HepG2 (cell line): ENCODE measurements at regions not wholly inside any gene's neighbourhood (a gene's known extent, or its start where the extent isn't known, plus 50 kb on each side); places are given as distances from the start of the nearest gene placed in this dataset.

Source experiments
- ATAC-seq: fragments of 200-7000 bp; cut with Tn5 transposase; 3 replicates; pipeline ENCODE4 v1.9.1; 2020; ENCODE audit warnings: mild to moderate bottlenecking, moderate library complexity
- BruUV-seq: library from RNA; stranded (reverse); fragments of 400-500 nt; replicated peaks from 2 replicates; lab custom pipeline; 2021; lab: Mats Ljungman, UMichigan
- CTCF ChIA-PET: fragments of 300-600 bp; formaldehyde crosslinking; extraction: SDS; loops from one replicate; lab custom pipeline; 2021; ENCODE audit warnings: low total read pairs, inconsistent platforms, low intra/inter-chr PET ratio; lab: Yijun Ruan, JAX
- POLR2A ChIA-PET: fragments of 350-600 bp; sonication (Branson Sonifier 250); formaldehyde crosslinking; loops from one replicate; lab custom pipeline; 2020; ENCODE audit warnings: antibody characterized with exemption, inconsistent platforms; lab: Yijun Ruan, JAX
- DNase-seq: peaks from one replicate; pipeline ENCODE4 v3.0.0-alpha.2; 2015; ENCODE audit warnings: low spot score
- FAIRE-seq: peaks from 3 replicates; lab custom pipeline; 2011; peaks lifted over from hg19 to GRCh38; lab: Jason Lieb, UNC
- H2AFZ ChIP-seq: one replicate; pipeline ENCODE4 v1.6.1; 2011; ENCODE audit warnings: low read length, inconsistent platforms
- H3K27ac ChIP-seq: fragments of 300-600 bp; 3 replicates; pipeline ENCODE4 v1.8.0; 2011; ENCODE audit warnings: mixed run types, mild to moderate bottlenecking, mixed read lengths, low read length, inconsistent platforms; ENCODE audit not compliant: insufficient read depth; ENCODE audit errors: extremely low read length
- H3K27me3 ChIP-seq, 2 experiments: fragments of 200-600 bp in 1 of 2; 2 replicates in 1 of 2; 3 replicates in 1 of 2; pipeline versions ENCODE4 v1.6.0 to v1.8.0; 2011; ENCODE audit warnings: low read length in 2 of 2, mild to moderate bottlenecking in 2 of 2, moderate library complexity in 2 of 2, inconsistent platforms in 1 of 2; ENCODE audit not compliant: insufficient read depth in 2 of 2, control insufficient read depth in 1 of 2
- H3K36me3 ChIP-seq, 2 experiments: fragments of 200-600 bp in 1 of 2; replicated peaks in 1 of 2; 2 replicates in 1 of 2; 3 replicates in 1 of 2; pipeline versions ENCODE4 v1.5.1 to v1.8.0; 2011; ENCODE audit warnings: low read length in 2 of 2, inconsistent platforms in 1 of 2; ENCODE audit not compliant: insufficient read depth in 2 of 2, control insufficient read depth in 1 of 2
- H3K4me1 ChIP-seq: 2 replicates; pipeline ENCODE4 v1.5.1; 2012; ENCODE audit warnings: low read length, inconsistent platforms; ENCODE audit not compliant: insufficient read depth
- H3K4me2 ChIP-seq: 2 replicates; pipeline ENCODE4 v1.6.0; 2011; ENCODE audit warnings: low read depth, low read length, inconsistent platforms
- H3K4me3 ChIP-seq, 3 experiments: fragments of 200-600 bp in 1 of 3; sonication (generic), shearing (Covaris generic) in 1 of 3; replicated peaks in 1 of 3; 2 replicates each; pipeline ENCODE4 v1.5.1; 2011 to 2016; ENCODE audit warnings: low read length in 3 of 3, inconsistent platforms in 2 of 3, low read depth in 2 of 3, mild to moderate bottlenecking in 2 of 3, control low read depth in 1 of 3, mixed read lengths in 1 of 3; ENCODE audit not compliant: insufficient read depth in 1 of 3
- H3K79me2 ChIP-seq: one replicate; pipeline ENCODE4 v1.6.1; 2011; ENCODE audit warnings: low read length, inconsistent platforms; ENCODE audit not compliant: insufficient read depth
- H3K9ac ChIP-seq: 2 replicates; pipeline ENCODE4 v1.6.0; 2011; ENCODE audit warnings: mild to moderate bottlenecking, low read depth, low read length, inconsistent platforms; ENCODE audit not compliant: insufficient read depth
- H3K9me3 ChIP-seq: 2 replicates; pipeline ENCODE4 v1.5.1; 2012; ENCODE audit warnings: mild to moderate bottlenecking, low read length
- H4K20me1 ChIP-seq: 2 replicates; pipeline ENCODE4 v1.6.0; 2011; ENCODE audit warnings: inconsistent platforms, mild to moderate bottlenecking, low read length, moderate library complexity; ENCODE audit not compliant: insufficient read depth
- CHD2 ChIP-seq: IDR thresholded peaks from 2 replicates; pipeline ENCODE4 v1.6.1; 2011; ENCODE audit warnings: low read depth, low read length, improper control_type of control experiment
- GATAD2A ChIP-seq: IDR thresholded peaks from 2 replicates; pipeline ENCODE4 v1.6.1; 2016
- HNRNPL ChIP-seq: fragments of 200-400 bp; formaldehyde crosslinking; IDR thresholded peaks from 2 replicates; pipeline ENCODE4 v1.6.1; 2017; ENCODE audit warnings: mild to moderate bottlenecking, low read depth, low read length
- KLF13 ChIP-seq: sonication (generic); formaldehyde crosslinking; IDR thresholded peaks from 2 replicates; pipeline ENCODE4 v1.4.0; 2020; ENCODE audit warnings: mild to moderate bottlenecking, missing genetic modification reagents
- MAF1 ChIP-seq: sonication (generic); formaldehyde crosslinking; IDR thresholded peaks from 2 replicates; pipeline ENCODE4 v1.5.0; 2020; ENCODE audit warnings: missing genetic modification reagents, borderline replicate concordance
- NCOA1 ChIP-seq: sonication (generic); formaldehyde crosslinking; IDR thresholded peaks from 2 replicates; pipeline ENCODE4 v1.9.0; 2021; ENCODE audit warnings: missing genetic modification reagents
- SIX4 ChIP-seq: sonication (generic); formaldehyde crosslinking; IDR thresholded peaks from 2 replicates; pipeline ENCODE4 v1.4.0; 2020; ENCODE audit warnings: missing genetic modification reagents
- SMARCC2 ChIP-seq: fragments of 450-650 bp; IDR thresholded peaks from 2 replicates; pipeline ENCODE4 v1.6.1; 2017; ENCODE audit warnings: antibody characterized with exemption, mild to moderate bottlenecking
- STAT6 ChIP-seq: sonication (generic); formaldehyde crosslinking; IDR thresholded peaks from 2 replicates; pipeline ENCODE4 v1.4.0; 2020; ENCODE audit warnings: missing genetic modification reagents, mild to moderate bottlenecking, borderline replicate concordance
- UBTF ChIP-seq: sonication (generic); formaldehyde crosslinking; IDR thresholded peaks from 2 replicates; pipeline ENCODE4 v1.4.0; 2020; ENCODE audit warnings: mild to moderate bottlenecking, missing genetic modification reagents
- ZFX ChIP-seq: sonication (generic); formaldehyde crosslinking; IDR thresholded peaks from 2 replicates; pipeline ENCODE4 v1.4.0; 2020; ENCODE audit warnings: mild to moderate bottlenecking, low read depth, missing genetic modification reagents, moderate library complexity
- ZHX1 ChIP-seq: sonication (generic); formaldehyde crosslinking; IDR thresholded peaks from 2 replicates; pipeline ENCODE4 v1.8.1; 2022; ENCODE audit warnings: low read depth, mild to moderate bottlenecking, missing genetic modification reagents
- ZNF879 ChIP-seq: sonication (generic); formaldehyde crosslinking; IDR thresholded peaks from 2 replicates; pipeline ENCODE4 v1.8.1; 2023; ENCODE audit warnings: missing genetic modification reagents
- WGBS: methylation state at CpG from one replicate; pipeline ENCODE4 v1.1.6; 2017; ENCODE audit warnings: low lambda C conversion rate; 5-methylcytosine and 5-hydroxymethylcytosine counted together
- in situ Hi-C: cut with HindIII; loops from 2 replicates; pipeline ENCODE4 v1.10.0; 2017; ENCODE audit warnings: low pct_unique_long_range_greater_than_20kb; ENCODE audit not compliant: extremely low pct_ligation_motif_present
- intact Hi-C: fragments of 100-400 bp; cut with micrococcal nuclease; formaldehyde crosslinking; loops from one replicate; pipeline ENCODE4 v1.10.0; 2022; ENCODE audit not compliant: unreplicated experiment

- WGBS, result 9% methylated on average over 3 of the region's 3 CpGs
These were observed 347.3 kb upstream of the NOCT start for GRCh38 chr4:138668309-138668708.

GRCh38 chr4:138666366-138666765 is 349.2 kb upstream of the NOCT start:
- intact Hi-C loops (no loop called here), in situ Hi-C loops (no loop called here)
- Histone ChIP-seq H2AFZ (no peak overlapping the region), H3K27ac (no peak overlapping the region), H3K36me3 (no peaks in the 10 kb centered on the region), H4K20me1 (no peaks in the 10 kb centered on the region), H3K4me2 (no peak overlapping the region), H3K4me3 (no peak overlapping the region), H3K79me2 (no peaks in the 10 kb centered on the region), H3K9me3 (no peaks in the 10 kb centered on the region), H3K9ac (no peak overlapping the region), H3K4me1 (no peaks in the 10 kb centered on the region), H3K27me3 (no peaks in the 10 kb centered on the region)
- FAIRE-seq, result no peak
- BruUV-seq, result no TSS peak
- POLR2A ChIA-PET, result no interaction called here
- CTCF ChIA-PET, result no interaction called here
- 6% methylated on average over 6 of the region's 6 CpGs for WGBS
- no peak for TF ChIP-seq GATAD2A (CRISPR knock-in tag)
- TF ChIP-seq UBTF (CRISPR knock-in tag), result no peak
- TF ChIP-seq ZFX (CRISPR knock-in tag), result no peak
- no peak for TF ChIP-seq STAT6 (CRISPR knock-in tag)
- no peak for TF ChIP-seq MAF1 (CRISPR knock-in tag)
- no peak for TF ChIP-seq SMARCC2
- TF ChIP-seq CHD2, result no peak
- TF ChIP-seq ZNF879 (CRISPR knock-in tag), result no peak
- no peak for TF ChIP-seq NCOA1
- TF ChIP-seq ZHX1, result no peak
- TF ChIP-seq KLF13, result no peak
- TF ChIP-seq HNRNPL, result no peak
- DNase-seq, result no peak
- ATAC-seq, result no peak

More at GRCh38 chr4:138668309-138668708, 347.3 kb upstream of the NOCT start:
- Histone ChIP-seq H4K20me1 (no peaks in the 10 kb centered on the region), H3K9ac (no peak overlapping the region), H3K27me3 (0 out of 5 replicates have a peak, but pooled peaks cover 0 to 5% of the 10 kb centered on the region in 2 experiments), H3K4me1 (peaks cover 12% of the 10 kb centered on the region), H3K79me2 (no peaks in the 10 kb centered on the region), H3K27ac (no peak overlapping the region), H2AFZ (no peak overlapping the region), H3K36me3 (no peaks in the 10 kb centered on the region), H3K4me2 (no peak overlapping the region), H3K9me3 (no peaks in the 10 kb centered on the region), H3K4me3 (no peak overlapping the region)
- in situ Hi-C loops (no loop called here), intact Hi-C loops (no loop called here)
- DNase-seq (no peak), FAIRE-seq (no peak), ATAC-seq (no peak)
- ChIA-PET POLR2A (no interaction called here), CTCF (no interaction called here)
- no TSS peak for BruUV-seq
- no peak for TF ChIP-seq SIX4
